Activated T-cell treated with anti-CD3 and anti-CD28 coated beads for 4 hours (primary cell): ENCODE measurements at regions not wholly inside any gene's neighbourhood (a gene's known extent, or its start where the extent isn't known, plus 50 kb on each side); places are given as distances from the start of the nearest gene placed in this dataset.

Experiments used
- DNase-seq: peaks from one replicate; pipeline ENCODE4 v3.0.0-alpha.2; 2020

DNA sequence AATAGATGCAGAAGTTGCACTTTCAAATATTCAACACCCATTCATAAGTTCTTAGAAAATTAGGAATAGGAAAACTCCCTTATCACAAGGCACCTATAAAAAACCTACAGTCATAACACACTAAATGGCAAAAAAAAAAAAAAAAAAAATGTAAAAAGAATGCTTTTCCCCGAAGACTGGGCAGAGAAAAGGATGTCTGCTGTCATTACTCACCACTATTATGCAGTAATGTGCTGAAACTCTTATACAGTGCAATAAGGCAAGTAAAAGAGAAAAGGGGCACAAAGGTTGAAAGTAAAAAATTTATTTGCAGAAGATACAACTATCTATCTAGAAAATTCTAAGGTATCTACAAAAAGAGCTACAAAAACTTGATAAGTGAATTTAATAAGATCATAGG lies 607.8 kb upstream of the ARID1B start:
- DNase-seq: no peak

DNA sequence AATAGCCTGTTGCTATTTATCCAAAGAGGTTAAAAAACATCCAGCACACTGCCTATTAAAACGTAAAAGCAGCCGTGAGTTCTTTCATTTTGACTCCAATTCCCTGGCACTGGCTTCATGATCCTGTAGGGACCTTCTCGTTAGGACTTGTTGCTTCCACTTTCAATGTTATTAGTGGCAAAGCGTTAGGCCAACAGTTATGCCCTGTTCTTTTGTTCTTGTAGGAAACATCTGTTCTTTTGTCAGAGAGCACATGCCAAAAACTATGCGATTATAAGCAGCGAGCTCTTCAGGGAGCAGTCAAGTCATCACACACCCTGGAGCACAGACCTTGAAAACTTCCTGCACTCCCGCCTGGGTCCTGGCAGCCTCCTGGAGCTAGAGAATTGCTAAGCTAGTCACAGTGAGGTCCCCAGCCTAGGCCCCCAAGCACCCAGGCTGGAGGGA lies 609.5 kb upstream of the ARID1B start:
- no peak for DNase-seq

DNA sequence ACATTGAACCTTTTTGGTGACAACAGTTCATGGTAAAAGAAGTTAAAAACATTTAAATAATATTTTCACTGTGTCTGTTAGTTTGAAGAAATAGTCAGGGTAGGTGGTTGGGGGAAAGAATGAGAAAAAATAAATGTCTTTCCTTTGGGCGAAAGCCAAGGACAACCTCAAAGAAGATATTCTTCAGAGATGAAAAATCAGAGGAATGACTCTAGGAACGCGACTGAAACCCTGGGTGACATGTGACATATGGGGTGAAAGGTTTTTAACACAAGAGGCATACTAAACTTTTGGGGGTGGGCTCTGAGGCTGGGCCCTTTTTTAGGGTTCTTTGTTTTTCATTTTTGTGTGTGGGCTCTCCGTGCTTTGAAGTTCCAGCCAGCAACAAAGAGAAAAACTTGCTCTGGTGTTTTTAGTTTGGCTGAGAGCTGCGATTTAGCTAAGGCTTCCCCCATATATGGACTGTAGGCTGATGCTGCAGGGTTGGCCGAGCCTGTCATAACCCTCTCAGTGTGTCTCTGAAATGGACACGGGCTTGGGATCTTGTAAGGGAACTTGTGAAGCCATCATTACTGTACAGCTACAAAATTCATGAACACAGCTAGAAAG lies 610.1 kb upstream of the ARID1B start:
- no peak for DNase-seq

DNA sequence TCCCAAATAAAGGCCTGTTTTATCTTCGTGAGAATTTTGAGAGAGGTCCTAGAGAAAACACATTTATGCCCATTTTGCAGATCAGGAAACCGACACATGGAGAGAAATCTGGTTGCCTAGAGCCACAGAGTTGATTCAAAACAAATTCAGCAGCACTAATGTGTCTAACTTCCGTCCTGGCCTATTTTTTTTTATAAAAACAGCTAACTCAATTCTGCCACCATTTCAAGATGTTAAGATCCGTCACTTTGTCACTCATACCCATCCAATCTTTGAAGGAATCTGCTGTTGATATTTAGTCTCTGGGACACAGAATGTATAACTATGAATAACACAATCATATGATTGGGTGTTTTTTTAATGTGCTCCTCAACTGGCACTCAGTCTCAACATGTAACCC lies 611.1 kb upstream of the ARID1B start:
- DNase-seq: no peak

DNA sequence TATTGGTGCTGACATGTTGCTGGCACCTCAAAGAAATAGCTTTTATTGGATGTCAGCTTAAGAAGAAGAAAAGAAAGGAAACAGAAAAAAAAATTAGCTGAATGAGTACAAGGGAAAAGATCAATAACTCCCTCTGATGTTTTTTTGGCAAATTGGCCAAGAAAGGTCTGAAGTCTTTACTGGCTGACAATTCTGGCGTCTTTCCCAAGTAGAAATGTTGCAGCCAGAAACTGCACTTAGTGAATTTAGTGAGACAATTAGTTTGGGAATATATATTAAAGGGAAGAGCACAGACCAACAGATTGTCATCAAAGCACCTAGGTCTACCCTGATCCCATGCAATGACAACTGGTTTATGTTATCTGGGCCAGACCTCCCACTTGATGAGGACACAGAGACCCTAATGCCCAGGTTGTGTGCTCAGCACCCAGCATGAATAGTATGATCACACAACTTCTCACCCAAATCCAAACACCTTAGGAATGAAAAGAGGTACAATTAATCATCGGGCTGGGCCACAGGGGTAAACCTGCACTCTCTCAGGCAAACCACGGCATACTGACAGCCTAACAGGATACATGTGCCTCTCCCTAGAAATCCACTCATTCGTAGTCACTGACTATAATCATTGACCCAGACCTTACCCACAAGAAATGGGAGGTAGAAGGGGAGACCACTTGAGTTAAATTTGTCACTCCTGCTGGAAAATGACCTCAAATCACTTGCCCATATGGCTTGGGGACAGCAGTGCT lies 612.3 kb upstream of the ARID1B start:
- no peak for DNase-seq

DNA sequence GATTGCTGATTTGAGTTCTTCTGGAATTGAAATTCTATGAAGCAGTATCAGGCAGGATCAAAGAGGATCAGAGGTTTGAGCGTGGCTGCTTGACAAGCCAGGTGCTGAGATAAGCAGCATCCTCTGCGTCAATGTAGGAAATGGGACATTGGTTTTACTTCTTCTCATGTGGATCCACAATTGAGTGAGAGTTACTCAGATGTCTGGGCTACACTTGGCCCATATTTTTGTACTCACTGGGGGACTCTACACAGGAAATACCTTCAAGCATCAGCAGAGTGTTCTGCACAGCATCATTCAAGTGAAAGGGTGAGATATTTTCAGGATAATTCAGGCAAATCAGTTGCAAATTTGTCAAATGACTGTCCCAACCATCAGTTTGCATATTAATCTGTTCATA lies 613.9 kb upstream of the ARID1B start:
- DNase-seq: no peak

DNA sequence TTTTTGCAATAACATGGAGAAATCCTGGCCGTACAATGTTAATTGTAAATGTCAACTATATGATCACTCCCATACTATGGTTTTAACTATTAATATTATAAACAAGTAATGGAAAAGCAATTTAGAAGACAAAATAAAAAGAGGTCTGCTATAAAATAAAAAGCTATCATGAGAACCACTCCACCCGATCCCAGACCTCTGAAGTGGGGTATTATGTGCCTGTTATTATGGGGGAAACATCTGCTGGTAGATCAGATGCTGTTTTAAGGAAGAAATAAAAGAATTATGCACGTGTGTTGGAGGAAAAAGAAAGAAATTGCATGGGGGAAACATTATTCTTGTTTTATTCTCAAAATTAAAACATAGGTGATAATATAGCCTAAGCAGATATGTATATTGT lies 615.7 kb upstream of the ARID1B start:
- no peak for DNase-seq

DNA sequence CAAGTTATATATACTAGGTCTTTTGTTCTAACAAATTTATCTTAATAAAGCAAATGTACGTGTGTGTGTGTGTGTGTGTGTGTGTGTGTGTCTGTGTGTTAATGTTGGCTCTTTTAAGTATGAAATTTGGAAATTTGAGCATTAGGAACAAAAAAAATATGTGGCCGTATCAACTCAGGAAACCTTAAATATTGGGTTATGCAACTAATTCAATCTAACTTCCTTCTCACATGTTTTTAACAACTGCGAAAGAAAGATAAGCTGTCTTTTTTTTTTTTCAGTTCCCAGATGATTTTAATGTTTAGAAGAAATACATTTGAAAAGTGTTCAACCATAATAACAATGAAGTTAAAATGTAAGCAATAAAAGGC lies 616.4 kb upstream of the ARID1B start:
- no peak for DNase-seq

DNA sequence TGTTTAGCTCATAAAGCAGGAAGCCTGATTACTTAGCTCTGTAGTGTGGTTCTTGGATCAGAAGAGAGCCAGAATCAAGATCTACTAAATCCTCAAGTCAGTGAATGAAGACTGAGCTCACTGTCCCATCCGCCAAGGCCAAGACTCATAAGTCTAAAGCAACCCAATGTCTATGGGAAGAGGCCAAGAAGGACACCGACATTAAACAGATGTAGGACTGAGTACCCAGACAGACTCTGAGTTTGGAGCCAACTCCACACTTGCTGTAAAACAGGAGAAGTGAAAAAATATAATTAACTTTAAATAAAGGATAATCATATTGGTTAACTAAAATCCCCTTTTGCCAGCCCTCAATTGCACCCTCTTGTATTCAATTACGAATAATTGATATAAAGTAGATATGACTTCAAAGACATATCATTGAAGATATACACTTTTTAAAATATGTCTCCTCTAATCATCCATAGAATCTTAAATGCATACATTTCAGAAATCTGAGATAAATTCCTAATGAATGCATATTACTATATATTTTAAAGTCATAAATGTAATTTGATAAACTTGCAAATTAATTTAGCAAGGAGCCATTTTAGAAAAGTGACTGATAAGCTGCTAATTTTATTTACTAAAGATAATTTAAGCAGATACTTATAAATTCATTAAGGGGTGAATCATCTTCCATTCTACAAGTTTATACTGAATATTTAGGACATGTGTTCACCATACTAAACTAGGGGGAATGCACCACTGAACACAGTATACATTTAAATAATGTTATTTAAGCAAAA lies 617.0 kb upstream of the ARID1B start:
- DNase-seq: no peak

DNA sequence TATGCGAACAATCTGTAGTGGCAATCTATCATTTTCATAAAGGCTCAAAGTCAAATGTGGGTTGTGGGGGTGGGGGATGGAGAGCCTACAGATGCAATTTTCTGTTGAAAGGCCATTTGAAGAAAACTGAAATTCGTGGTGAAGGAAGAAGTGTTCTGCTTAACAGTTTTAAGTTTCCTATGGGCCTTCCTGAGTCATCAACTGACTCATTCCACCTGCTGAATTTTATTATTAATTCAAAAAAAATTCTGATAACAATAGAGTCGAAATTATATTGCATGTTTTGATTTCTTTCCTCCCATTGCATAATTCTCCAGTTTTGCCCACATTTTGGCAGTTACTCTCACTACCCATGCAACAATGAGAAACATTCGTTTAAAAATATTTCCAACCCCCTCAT lies 622.3 kb upstream of the ARID1B start:
- DNase-seq: no peak

DNA sequence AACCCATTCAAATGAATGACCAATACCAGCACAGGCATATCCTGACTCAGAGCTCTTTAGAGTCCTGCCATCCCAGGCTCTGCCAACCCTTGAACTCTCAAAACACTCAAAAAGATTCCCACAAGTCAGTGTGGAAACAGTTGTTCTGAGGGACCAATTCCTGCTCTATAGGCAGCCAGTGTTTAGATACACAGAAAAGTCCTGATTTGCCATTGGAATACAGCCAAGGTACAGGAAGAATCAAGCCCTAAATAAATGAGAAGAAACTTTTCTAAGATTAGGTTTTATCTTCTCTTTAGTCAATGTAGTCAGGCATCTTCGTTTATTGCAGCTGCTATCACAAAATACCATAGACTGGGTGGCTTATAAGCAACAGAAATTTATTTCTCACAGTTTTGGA lies 626.8 kb upstream of the ARID1B start:
- no peak for DNase-seq

DNA sequence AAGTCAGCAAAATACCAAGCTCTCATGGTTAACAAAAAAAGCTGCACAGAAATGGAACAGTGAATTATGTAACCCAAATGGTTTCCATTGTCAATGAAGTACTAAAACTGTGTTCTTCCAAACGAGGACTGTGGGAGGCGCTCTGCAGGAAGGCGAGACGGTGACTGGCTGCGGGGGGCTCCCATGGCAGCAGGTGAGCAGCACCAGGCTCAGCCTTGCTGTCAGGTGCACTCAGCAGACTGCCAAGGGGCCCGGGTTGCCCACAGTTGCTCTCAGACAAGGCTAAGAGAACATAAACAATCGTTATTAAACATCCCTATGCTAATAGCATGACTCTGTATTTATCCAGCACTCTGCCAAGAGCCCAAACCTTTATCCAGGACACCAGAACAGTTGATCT lies 630.3 kb upstream of the ARID1B start:
- no peak for DNase-seq

DNA sequence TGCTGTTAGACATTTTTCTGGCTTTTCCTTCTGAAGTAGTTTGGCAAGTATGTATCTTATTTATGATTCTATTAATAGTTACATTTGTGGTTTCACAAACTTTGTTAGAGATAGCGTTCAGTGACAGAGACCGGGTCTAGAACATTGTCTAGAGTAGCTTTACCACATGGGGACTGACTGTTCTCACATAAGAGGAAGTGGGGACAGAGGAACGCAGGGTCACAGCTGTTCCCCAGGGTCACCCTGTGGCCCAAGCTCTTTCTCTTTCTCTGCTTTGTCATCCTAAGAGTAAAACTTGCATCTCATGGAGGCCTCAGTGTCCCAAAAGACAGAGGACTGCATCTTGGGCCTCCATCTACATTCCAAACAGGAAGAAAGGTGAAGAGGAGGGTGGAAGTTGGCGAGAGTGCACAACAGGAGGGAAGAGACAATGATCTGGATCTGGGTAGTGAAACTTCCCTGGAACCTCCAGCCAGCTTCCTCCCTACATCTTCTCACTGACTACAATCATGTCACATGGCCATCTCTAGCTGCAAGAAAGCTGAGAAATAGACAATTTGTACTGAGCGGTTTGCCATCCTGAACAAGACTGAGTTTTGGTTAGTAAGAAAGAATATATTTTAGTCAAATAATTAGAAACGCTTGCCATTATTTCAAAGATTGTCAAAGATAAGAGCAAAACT lies 645.8 kb upstream of the ARID1B start:
- no peak for DNase-seq

DNA sequence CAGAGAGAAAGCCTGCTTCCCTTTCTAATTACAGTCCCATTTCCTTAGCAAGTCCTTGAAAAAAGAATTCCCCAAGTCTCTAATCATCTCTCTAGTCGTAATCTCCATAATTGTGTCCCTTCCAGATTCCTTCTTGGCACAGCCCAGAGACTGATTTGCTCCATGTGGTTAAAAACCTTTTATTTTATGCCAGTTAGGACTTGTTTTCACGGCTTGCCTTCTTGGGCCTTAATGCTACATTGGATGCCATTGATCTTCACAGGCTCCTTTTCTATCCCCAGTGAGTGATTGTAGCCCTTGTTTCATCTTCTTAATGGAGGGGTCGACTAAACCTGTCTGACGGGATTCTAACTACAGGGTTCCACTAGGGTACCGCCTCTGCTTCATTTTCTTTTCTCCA lies 650.6 kb upstream of the ARID1B start:
- DNase-seq: no peak

DNA sequence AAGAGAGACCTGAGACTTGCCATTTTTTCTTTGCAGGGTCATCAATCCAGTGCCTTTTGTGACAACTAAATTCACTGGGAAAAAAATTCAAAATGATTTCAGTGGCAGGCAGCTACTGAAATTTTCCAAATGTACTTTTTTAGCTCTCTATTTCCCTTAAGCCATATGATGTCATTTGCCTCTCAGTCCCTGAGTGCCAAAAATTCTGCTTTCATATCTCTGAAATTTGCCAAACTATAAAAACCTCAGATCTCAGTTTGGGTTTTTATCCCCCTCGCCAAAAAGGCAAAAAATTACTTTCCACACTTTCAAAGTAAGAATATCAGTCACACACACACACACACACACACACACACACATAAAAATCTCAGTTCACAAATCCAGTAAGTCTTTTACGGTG lies 651.3 kb upstream of the ARID1B start:
- no peak for DNase-seq

DNA sequence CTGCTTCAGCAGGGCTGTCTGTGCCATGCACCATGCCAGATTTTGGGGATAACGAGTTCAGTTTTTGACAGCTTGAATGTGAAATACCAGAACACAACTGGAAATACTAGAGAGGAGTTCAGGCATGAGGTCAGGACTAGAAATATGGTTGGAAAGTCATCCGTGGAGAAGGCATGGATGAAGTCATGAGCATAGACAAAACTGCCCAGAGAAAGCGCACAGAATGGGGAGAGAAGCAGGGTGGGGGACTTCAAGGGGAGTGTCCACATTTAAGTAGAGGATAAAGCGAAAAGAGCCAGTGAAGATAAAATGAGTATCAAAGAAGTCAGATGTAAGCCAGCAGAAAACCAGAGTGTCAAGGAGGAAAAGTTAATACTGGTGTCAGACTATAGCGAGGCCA lies 653.4 kb upstream of the ARID1B start:
- no peak for DNase-seq

DNA sequence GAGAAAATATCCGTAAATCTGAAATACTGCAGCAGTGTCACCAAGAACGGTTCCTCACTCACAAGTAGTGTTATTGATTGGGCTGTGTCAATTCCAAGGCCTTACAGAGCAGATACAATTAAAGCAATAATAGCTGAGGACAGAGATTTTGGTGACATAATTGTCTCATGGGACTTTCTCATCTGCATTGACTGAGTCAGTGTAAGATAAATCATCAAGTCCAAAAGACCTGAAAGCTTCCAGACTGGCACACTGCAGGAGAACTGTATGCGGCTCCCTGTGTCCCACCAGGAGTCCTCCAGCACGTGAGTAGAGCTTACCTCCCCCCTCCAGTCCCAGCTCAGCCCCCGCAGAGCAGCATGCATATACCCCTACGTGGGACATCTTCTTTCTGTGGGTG lies 655.2 kb upstream of the ARID1B start:
- DNase-seq: no peak

DNA sequence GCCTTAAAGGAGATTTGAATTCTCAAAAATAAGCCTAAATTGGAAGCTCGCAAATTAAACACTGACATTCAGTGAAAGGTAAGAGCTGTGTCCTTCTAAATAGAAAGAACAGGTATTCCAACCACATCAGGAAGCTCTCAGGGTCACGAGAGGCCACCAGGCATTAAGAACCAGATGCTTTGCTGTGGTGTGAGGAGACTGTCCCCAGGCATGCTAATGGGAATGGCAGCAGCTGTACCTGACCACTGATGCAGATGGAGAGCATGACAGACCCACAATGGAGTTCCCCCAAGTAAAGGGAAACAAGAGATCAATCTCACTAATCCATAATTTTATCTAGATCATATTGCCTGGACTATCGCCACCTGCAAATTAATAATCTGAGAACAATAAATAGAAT lies 658.9 kb upstream of the NOX3 start:
- DNase-seq: no peak

DNA sequence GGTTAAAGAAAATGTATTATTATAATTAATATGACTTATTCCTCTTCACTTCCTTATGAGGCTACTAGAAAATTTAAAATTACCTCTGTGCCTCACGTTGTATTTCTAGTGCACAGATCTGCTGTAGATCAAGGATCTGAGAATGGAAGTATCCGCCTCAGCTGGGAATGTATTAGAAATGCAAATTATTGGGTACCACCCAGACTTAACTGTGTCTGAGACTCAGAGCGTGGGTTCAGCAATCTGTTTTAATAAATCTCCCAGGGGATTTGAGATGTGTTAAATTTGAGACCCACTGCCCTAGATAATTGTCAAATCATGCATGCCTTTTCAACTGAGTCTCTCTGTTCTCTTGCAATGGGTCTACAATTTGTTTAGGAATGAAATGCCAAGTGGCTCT lies 658.0 kb upstream of the NOX3 start:
- no peak for DNase-seq

DNA sequence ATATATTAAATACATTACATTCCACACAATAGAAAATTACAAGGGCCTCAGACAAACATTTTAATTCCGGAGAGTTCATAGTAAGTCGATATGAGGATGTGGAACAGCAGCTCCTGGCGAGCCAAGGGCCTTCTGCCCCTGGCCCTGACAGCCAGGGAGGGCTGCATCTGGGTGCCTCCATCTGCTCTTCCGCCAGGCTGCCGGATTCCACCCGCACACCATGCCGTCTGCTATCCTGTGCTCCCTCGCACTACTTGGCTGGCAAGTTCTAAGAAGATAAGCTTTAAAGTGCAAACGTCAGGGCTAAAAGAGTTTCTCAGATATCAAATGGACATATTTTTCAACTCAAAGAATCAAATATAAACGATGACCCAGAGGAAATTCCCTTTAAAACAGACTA lies 656.3 kb upstream of the NOX3 start:
- DNase-seq: no peak

DNA sequence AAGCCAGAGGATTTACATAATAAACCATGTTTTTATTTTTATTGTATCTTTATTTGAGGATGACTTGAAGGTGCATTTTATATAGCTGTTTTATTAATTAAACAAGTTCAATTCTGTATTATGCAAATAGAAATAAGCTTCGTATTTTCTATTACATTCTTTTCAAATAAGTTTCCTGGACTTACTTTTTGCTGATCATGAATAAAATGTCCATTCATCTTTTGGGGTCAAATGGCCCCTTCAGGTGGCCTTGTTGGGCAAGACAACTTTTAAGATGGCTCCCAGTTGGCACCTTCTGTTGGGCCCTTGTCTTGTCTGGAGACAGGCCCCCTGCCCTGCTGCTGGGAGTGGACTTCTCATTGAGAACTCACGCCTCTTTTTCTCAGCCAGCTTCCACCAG lies 654.6 kb upstream of the NOX3 start:
- no peak for DNase-seq

DNA sequence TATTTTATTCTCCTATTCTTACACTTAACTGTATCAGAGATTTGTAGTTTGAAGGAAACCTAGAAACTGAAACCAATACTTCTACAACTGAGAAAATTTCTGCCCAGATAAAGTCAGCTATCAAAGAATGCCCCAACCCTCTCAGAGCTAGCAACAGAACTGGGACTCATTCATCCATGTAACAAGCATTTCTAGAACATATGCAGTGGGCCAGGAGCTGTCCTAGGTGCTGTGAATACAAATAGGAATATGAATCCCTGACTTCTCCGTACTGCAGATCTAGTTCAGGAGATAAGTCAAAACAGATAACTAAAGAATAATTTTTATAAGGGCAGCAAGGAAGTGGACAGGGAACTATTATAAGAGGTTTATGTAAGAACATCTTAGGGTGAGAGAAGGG lies 654.1 kb upstream of the NOX3 start:
- DNase-seq: no peak

DNA sequence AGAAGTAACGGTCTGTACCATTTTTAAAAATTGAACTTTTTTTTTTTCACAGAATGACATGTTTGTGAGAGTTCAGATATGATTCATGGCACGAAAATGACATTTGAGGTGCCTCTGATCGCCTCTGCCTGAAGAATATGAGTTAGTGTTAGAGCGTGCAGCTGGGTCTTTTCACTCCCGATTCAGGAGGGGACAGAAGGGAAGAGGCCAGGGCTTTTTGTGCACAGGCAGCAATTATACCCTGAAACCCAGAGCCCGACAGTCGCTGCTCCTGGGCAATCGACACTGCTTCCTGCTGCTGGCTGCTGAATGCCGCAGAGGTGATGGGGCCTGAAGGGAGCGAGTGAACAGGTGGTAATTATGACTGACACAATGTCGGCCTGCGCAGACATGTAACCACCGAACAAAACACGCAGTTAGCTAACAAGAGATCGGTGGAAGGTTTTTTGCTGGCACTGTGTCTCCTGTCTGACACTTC lies 652.0 kb upstream of the NOX3 start:
- no peak for DNase-seq

DNA sequence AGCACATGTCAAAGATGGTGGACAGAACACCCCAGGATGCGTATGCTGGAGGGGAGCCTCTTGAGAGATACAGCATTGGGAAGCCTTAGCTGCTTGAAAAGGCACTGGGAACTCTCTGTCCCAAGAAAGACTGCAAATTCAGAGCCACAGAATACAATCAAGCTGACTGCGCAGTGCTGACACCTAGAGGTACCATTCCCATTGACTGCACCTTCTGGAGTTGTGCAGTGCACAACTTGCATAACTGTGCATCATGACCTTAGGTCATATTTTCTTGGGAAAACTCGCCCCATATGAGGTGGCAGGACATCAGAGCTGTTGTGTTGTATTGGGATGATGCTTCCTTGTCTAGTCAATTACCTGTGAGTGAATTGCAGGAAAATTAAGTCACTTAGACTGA lies 646.5 kb upstream of the NOX3 start:
- DNase-seq: no peak
